ENCODE measurements at regions not wholly inside any gene's neighbourhood (a gene's known extent, or its start where the extent isn't known, plus 50 kb on each side); places are given as distances from the start of the nearest gene placed in this dataset.
"Not testable (repeated sequence)": the region's sequence is repeated elsewhere in the genome, so short reads cannot be mapped to it uniquely, and the experiment has no call there.

DNA sequence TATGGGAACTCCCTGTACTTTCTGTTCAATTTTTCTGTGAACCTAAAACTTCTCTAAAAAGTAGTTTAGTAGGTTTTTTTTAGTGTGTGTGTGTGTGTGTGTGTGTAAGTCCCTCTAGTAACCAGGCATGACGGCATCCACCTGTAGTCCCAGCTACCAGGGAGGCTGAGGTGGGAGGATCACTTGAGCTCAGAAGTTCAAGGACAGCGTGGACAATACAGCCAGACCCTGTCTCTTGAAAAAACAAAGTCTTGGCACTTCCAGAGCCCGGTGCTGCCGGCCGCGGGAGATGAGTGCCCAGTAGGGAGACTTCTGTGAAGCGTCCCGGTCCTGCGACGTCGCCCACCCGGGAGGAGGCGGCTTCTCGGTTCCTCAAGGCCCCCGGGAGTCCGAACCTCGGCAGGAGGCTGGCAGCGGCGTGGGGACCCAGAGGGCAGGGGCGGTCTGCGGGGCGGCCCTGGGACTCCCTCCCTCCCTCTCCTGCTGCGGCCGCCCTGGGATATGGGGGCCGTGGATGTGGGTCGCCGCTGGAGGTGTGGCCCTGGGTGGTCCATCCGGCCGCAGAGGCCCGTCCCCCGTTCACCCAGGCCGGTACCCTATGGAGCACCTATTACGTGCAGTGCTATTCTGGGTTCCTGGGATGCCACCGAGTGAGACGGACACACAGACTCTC, 78.0 kb upstream of the SIRPG start:
- DNase-seq (no peak), ATAC-seq (no peak)
- intact Hi-C loops (cut with DNase I, micrococcal nuclease): no loop called here

DNA sequence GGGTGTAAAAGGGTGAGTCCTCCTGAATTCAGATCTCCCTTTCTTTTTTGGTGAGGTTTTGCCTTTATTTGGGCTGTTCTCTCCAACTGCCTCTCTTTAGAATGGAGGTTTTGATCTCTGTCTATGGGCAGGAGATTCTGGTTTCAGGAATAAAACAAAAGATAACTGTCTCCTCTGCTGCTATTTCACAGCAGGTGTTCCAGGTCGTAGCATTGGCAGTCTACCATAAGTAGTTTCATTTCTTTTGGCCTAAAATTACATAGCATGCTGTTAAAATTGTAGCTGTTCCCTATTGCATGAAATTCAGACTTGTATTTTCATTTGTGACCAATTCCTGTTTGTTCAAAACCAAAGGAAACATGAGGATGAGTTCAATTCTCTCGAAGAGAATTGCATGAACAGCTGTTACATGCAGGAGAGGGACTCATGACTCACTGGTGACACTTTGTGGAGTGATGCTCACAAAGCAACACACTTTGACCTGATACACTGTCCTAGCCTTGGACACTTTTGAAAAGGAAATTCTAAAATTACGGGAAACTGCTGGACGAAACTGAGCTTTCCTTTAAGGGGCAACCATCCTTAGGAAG, 76.8 kb upstream of the SIRPG start:
- ATAC-seq (peak; percentile 68), DNase-seq (no peak)
- intact Hi-C loops (cut with DNase I, micrococcal nuclease): no loop called here

DNA sequence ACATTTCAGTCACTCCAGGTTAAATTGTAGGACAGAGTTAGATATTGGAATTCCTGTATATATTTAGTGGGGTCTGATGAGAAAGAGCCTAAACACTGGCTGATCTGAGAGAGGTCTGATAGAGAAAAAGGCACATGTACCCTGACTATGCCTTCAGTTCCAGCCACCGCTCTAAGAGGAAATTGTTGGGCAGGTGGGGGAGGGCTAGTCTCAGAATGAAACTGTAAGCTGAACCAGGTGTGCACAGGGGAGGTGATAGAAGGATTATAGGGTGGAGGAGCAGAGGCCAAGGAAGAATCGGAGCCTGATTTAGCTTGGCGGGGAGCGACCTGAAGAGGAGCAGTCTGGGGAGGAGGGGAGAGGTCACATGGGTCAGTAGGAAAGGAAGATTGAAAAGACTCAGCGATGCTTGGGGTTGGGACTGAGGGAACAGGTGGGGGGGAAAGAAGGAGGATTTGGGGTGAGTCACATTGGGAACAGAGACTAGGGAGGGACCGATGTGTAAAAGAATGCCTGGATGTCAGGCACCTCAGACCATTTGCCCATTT, 74.3 kb upstream of the SIRPG start:
- peak; percentile 39 to 54 for DNase-seq
- peak; percentile 76 for ATAC-seq
- intact Hi-C loops (cut with DNase I, micrococcal nuclease): not testable (repeated sequence)

DNA sequence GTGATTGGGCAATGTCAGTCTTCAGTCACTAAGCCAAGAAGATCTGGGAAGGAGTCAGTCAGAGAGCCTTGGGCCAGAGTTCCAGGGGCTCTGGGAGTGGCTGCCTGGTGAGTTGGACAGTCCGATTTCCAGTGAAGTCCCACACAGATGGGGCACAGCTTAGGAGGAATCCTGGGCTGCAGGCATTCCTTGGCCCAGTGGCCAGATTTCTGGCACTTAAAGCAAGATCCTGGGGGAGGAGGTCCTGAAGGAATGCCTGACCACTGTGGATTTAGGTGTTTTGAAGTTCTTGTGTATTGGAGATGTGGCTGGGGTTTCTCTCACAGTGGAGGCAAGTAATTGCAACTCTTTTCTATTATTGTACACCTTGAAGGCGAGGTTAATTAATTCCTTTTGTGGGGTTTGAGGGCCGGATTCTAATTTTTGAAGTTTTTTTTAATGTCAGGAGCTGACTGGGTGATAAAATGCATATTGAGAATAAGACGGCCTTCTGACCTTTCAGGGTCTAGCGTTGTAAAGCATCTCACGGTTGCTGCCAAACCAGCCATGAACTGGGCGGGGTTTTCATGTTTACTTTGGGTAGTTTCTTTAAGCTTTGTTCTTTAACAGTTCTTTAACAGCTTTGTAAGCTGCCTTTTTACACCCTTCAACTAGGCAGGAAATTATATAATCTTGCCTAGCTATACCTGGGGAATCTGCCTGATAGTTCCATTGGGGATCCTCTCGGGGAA, 73.6 kb upstream of the SIRPG start:
- ATAC-seq (peak; percentile 93), DNase-seq (peak in 1 of 2 donors; percentile 53)
- intact Hi-C loops (cut with DNase I, micrococcal nuclease): not testable (repeated sequence)

DNA sequence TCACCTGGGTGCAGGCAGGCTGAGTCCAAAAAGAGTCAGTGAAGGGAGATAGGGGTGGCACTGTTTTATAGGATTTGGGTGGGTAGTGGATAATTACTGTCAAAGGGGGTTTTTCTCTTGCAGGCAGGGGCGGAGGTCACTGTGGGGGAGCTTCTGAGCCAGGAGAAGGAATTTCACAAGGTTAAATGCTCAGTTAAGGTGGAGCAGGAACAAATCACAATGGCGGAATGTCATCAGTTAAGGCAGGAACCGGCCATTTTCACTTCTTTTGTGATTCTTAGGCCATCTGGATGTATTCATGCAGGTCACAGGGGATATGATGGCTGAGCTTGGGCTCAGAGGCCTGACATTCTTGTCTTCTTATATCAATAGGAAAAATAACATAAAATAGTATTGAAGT, 69.7 kb upstream of the SIRPG start:
- ATAC-seq; DNase-seq; intact Hi-C loops (cut with DNase I, micrococcal nuclease): not testable (repeated sequence)

DNA sequence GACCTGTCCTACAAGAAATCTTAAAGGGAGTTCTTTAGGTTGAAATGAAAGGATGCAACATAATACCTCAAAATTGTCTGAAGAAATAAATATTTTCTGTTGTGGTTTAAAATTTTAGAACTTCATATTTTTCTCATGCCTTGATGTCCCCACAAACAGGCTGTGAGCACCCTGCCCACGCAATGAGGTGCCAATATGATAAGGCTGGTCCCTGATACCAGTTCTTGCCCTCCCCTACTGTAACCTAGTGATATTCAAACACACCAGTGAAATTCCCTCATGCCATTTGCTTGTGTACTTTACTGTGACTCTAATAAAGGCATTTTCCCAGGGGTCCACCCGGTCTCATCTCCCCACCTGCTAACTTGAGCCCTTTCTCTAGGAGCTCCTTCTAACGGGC, 67.3 kb upstream of the SIRPG start:
- intact Hi-C loops (cut with DNase I, micrococcal nuclease): no loop called here
- ATAC-seq (no peak), DNase-seq (no peak)

DNA sequence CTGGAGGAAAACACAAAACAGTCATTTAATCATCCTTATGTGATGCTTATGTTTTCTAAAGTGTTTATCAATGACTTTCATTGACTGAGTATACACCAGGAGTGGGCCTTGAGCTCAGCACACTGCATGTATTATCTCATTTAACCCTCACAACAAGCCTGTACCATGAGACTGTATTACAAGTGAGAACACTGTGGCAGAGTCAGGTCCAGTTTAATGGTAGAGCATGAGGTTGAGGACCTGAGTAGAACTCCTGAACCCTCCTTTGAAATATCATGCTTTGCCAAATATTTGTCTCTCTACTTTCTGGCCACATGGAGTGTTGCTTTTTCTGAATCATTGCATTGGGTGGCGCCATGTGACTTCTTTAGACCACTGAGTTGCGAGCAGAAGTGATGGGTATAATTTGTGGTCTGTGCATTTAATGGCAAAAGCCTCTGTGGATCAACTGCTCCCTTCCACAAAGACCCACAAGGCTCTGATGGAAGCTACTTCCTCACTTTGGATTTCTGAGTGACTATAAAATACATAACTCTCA, 65.0 kb upstream of the SIRPG start:
- intact Hi-C loops (cut with DNase I, micrococcal nuclease): no loop called here
- ATAC-seq (no peak), DNase-seq (no peak)

DNA sequence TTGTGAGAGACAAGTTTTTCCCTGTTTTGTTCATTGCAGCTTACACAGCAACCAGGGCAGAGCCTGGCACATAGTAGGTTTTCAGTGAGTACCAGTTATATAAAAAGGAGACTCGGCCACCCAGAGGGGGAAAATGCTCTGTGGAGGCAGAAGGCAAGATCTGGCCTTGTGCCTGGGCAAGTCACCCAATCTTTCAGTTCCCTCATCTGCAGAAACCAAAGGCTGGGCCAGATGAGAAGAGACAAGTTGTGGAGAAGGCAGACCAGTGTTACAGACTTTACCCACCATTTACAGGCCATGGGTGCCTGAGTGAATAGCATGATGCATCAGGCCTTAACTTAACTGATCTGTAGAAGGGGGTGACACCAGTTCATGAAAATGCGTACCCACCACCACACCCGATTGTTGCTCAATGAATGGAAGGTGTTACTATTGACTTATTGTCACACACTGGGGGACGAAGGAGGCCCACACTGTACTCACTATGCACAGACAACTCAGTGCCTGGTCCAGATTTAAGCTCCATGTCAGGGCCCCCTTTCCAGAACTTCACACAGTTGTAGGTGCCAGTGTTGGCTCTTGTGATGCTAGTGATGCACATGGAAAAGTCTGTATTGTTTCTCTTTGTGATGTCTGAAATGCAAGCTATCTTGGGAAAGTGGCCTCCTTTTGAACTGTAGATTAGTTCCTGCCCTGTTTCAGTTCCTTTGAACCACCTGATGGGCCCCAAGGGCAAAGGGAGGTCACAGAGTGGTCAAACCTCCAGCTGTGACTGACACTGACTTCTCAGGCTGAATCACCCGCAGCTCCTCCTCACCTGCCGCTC, 64.3 kb upstream of the SIRPG start:
- DNase-seq (no peak), ATAC-seq (no peak)
- intact Hi-C loops (cut with DNase I, micrococcal nuclease): no loop called here

DNA sequence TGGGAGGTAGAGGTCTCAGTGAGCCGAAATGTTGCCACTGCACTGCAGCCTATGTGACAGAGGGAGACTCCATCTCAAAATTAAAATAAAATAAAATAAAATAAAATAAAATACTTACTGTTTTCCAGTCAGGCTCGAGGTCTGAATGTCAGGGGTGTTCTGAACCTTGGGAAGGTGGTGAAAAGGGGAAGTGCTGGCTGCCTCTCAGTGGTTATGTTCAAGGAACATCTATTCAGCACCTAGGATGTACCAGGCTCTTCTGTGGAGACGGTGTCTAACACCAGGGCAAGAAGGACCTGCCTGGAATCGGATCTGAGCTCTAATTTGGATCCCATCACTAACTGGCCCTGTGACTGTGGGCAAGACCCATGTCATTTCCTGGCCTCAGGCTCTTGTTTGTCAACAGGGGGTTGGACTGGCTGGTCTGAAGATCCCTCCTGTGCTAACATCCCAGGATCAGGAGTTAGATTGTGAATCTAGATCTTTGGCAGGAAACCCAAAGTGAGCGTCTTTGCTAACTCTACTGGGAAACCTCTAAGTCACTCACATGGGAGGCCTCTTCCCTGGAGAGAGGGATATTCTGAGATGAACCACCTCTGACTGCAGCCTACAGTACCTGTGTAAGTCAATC, 63.4 kb upstream of the SIRPG start:
- DNase-seq (no peak), ATAC-seq (no peak)
- intact Hi-C loops (cut with DNase I, micrococcal nuclease): no loop called here

DNA sequence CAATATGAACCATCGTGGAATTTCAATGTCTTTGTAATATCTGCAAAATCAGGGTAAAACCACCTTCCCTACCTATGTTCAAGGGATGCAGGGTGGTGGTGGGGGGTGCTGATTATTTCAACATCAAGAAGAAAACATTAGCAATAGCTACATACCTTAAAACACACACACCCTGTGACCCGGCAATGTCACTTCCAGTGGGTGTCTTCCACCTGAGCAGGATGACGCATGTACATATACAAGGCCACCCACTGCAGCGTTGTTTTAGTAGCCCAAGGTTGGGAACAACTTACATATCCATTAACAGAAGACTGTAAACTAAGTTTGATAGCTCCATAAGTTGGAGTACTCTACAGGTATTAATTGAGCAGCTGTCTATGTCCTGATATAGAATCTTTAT, 62.6 kb upstream of the SIRPG start:
- DNase-seq: no peak
- intact Hi-C loops (cut with DNase I, micrococcal nuclease): no loop called here

DNA sequence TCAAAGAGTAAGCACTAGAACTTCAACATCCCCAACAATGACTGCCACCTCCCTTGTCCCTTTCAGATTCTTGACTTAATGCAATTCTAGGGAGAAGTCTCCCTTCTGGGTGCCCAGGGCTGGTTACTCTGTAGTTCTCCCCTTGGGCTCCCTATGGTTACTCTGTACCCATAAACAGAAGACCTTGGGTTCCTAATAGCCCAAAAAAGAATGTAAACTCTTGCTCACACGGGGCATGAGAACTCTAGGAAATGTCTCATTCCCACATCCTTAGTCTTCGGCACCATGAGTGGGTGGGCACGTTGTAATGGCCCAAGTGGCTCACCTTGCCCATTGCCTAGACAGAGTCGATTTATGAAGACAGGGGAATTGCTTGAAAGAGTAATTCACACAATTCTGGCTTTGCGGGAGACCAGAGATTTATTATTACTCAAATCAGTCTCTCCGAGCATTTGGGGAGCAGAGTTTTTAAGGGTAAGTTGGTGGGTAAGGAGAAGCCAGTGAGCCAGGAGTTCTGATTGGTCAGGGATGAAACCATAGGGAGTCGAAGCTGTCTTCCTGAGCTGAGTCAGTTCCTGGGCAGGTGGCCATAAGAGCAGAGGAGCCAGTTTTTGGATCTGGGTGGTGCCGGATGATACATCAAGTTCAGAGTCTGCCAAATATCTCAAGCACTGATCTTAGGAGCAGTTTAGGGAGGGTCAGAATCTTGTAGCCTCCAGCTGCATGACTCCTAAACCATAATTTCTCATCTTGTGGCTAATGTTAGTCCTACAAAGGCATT, 61.2 kb upstream of the SIRPG start:
- intact Hi-C loops (cut with DNase I, micrococcal nuclease): no loop called here
- DNase-seq: no peak

More for the DNA sequence above, 62.6 kb upstream of the SIRPG start:
- ATAC-seq: no peak

DNA sequence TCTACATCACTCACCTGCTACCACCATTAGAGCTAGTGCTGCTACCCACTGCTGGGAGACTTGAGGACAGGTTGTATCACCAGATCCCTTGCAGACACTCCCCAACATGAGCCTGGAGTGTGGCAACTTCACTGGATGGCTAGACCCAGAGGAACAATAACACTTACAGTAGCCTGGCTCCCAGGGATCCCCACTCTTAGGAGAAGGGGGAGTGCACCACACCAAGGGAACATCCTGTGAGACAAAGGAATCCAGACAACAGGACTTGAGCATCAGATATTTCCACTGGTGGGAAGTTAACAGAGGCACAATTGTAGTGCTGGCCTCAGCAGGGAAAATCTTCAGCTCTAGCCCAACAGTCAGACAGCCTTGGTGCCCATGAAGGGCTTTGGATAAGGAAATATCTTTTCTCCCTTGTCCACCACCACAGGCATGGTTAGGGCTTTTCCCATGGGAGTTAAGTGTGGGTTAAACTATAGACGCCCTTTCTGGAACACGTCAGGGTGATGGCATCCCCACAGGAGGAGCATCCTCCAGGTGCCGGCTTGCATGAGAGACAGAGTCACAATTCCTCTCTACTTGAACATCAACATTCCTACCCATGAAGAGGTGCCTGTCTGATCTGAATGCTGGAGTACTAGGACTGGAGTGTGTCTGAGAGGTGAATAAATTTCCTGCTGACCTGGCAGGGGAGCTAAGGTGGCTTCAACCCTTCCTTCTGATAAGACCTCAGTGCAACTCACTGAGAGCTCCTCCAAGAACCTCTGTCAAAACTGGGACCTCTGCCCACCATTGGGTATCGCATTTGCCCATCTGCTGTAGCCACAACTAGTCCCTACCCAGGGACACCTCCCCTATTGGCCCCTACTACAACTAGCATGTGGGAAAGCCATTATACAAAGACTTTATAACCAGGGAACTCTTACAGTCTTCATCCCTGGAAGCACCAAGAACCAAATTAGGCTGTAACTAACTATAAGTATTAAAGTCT, 55.4 kb upstream of the SIRPG start:
- intact Hi-C loops (cut with DNase I, micrococcal nuclease): no loop called here
- DNase-seq: no peak
- ATAC-seq: no peak

More for the DNA sequence above, 61.2 kb upstream of the SIRPG start:
- no peak for ATAC-seq

DNA sequence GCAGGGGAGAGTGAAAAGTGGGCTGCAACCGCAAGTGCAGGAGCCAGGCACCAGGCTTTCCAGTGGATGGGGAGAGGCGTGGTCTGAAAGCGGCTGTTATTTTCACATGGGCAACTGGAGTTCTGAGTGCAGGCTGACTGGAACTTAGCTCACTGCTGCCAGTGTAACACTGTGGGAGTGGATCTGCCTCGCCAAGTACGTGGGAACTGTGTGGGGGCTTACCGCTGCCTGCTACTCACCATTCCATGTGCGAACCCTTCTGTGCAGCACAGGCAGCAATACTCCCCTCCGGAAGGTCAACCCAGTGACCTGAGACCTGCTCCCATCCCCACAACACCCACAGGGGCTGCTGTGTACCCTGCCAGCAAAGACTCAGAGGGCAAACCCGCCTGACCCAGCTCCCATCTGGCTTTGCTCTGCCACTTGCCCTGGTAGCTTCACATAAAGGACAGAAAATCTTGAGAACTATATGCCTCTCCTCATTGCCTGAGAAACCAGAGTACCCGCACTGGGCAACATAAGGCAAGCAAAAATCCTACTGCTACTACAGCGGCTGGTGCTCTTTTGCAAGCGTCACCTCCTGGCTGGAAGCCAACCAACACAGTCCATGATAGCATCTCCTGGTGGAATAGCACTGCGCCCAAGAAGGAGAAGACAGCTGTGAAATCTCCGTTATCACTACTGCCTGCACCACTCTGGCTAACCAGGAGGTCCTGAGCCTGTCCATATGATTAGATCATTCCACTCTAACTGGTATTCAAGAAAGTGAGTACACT, 54.4 kb upstream of the SIRPG start:
- ATAC-seq: no peak
- intact Hi-C loops (cut with DNase I, micrococcal nuclease): no loop called here

DNA sequence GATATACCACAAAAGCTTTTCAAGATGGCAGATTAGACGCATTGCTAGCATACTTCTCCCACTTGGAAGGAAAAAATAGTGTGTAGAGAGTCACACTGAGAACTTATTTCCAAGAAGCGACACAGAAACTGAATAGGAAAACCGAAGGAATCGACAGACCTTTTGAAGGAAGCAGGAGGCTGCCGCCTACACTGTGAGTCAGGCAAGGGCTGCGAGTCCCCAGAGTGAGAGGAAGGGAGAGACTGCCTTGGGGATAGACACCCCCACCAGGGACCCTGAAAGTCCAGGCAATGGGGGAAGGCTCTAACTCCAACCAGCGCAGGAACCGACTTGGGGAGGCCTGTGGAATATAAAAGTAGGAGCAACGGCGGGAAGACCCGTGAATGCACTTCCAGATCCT, 53.7 kb upstream of the SIRPG start:
- intact Hi-C loops (cut with DNase I, micrococcal nuclease): no loop called here
- ATAC-seq (no peak), DNase-seq (no peak)

More for the DNA sequence above, 54.4 kb upstream of the SIRPG start:
- DNase-seq: no peak

DNA sequence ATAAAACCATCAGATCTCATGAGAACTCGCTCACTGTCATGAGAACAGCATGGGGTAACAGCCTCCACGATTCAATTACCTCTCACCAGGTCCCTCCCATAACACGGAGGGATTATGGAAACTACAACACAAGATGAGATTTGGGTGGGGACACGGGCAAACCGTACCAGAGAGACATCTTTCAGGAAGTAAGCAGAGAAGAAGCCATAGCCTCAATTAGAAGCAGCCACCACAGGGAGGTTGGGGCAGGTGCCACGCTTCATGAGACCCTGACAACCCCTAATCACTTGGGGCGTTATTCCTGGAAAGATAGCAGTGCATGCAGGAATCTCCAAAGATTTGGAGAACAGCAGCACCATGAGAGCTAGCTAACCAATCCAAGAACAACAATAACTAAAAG, 52.9 kb upstream of the SIRPG start:
- ATAC-seq (no peak), DNase-seq (no peak)
- intact Hi-C loops (cut with DNase I, micrococcal nuclease): no loop called here
